ENCODE measurements at regions not wholly inside any gene's neighbourhood (a gene's known extent, or its start where the extent isn't known, plus 50 kb on each side); places are given as distances from the start of the nearest gene placed in this dataset.

DNA sequence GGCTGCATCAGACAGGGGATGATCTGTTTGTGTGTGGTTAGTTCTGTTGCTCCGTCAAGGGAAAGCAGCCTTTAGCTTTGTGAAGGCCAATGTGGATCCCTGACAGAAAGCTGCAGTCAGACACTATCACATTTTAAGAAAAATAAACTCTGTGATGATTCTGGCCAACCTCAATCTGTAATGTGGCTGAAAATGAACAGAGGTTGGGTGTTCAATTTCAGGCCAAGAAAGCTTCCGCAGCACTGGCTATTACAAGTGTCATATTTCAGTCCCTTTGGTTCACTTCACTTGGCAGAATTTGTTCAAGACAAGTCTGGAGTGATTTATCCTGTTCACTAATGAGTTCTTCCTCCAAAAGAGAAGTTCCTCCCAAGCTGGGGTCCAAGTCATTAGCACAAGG, 571.8 kb upstream of the IL12A start:
- TF ChIP-seq POLR2A (IDR thresholded peaks at IDR 0.05; ENCODE audit: low read length): no peak
- TF ChIP-seq GATA1 (IDR thresholded peaks at IDR 0.05; ENCODE audit: low read depth, low read length): no peak

All from erythroblast (primary cell).